SK-MEL-5 (cell line): ENCODE measurements at regions not wholly inside any gene's neighbourhood (a gene's known extent, or its start where the extent isn't known, plus 50 kb on each side); places are given as distances from the start of the nearest gene placed in this dataset.

ENCODE experiments used
- DNase-seq: peaks from one replicate; pipeline ENCODE4 v3.0.0-alpha.2; 2016; ENCODE audit warnings: low read depth, low spot score
- in situ Hi-C: cut with HindIII; loops from 2 replicates; pipeline ENCODE4 v1.10.0; 2016; ENCODE audit warnings: low sequenced_read_pairs, high pct_unique_total_duplicates, low pct_unique_long_range_greater_than_20kb

DNA sequence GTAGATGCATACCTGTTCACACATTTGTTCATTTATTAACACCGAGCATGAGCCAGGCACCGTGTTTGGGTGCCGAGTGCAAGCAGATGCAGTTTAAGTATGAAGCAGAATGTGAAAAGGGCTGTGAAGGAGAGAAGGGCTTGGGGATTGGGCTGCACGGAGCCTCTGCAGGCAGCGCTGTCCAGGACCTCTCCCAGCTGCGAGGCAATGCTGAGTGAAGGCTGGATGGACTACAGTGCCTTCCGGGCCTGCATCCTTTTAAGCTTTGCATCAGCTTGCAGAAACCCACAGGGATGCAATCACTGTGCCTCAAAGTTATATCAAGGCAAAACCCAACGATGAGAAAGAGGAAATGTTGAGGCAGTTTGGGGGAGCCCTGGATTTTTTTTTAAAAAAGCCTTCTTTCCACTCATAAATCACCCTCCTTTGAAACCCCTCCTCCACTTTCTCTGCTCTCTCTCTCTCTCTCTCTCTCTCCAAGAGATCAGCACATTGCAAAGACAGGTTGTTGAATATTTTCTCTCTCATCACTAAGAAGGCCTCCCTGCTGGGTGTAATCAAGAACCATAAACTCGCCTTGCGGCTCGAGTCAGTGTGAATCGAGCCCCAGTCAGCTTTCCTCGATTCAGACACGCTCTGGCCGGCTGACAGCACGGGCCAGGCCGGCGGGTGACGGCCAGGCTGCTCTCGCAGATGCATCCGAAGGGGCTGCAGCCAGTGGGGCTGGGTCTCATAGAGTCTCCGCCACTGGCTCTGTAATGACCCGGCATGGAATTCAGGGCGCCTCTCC, 89.2 kb upstream of the POU3F1 start:
- in situ Hi-C loops = no loop called here
- DNase-seq = no peak

DNA sequence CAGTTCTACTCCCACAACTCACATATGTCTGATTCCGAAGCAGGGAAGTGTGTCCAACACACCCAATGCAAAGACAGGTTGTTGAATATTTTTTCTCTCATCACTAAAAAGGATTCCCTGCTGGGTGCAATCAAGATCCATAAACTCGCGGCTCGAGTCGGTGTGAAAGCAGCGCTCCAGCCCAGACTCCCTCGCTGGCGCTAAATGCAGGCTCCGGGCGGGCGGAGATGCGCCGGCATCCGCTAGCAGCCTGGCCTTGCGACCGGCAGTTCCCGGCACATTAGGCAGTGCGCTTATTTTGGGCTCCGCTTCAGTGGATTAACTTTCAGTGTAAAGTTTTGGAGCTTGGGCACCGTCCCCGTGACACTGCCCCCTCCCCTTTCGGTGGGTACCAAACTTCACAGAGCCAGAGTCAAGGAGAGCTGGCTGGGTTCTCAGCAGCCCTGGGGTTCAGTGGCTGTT, 87.7 kb upstream of the POU3F1 start:
- no peak for DNase-seq
- in situ Hi-C loops = no loop called here

DNA sequence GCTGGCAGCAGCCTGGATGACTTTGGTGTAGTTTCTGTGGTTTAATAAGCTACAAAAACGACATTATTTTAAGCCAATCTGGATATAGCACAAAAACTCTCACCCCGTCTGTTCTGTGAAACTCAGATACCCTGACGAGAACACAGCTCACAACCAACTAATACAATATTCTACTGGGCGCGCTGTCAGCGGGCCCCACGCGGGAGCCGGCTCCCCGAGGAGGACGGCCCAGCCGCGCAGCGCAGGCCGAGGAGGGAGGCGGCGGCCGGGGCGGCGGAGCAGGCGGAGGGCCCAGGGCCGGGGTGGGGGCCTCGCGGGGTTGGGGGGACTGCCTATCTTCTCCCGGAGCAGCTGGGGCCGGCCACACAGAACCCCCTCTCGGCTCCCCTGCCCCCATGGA, 87.2 kb upstream of the POU3F1 start:
- in situ Hi-C loops = no loop called here

DNA sequence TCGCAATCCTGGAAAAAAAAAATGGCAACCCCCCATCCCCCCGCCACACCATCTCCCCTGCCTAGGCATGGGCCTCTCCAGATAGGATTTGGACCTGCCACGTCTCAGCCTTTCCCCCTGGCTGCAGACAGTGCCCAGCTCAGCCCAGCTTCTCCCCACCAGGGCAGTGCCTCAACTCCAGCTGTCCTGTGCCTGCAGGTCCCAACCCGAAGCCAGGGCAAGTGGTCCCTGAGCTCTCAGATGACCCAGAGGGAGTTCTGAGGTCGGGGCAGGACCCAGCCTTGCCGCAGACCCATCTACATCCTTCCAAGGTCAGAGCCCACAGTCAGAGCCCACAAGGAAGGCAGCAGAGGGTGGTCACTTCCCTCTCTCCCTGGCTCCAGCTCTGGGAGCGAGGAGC, 86.7 kb upstream of the POU3F1 start:
- no peak for DNase-seq
- in situ Hi-C loops = no loop called here

More for the DNA sequence above, 87.2 kb upstream of the POU3F1 start:
- no peak for DNase-seq

DNA sequence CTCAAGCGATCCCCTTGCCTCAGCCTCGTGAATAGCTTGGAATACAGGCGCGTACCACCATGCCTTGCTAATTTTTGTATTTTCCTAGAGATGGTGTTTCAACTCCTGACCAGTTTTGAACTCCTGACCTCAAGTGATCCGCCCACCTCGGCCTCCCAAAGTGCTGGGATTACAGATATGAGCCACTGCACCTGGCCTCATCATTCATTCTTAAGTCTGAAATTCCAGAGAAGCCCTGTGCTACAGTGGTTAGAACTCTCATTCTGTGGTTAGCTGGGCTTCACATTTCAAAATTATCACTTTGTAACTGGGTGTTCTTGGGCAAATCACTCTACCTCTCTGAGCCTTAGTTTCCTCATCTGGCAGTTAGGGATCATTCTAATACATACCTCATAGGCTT, 86.1 kb upstream of the POU3F1 start:
- in situ Hi-C loops = no loop called here
- DNase-seq = no peak

DNA sequence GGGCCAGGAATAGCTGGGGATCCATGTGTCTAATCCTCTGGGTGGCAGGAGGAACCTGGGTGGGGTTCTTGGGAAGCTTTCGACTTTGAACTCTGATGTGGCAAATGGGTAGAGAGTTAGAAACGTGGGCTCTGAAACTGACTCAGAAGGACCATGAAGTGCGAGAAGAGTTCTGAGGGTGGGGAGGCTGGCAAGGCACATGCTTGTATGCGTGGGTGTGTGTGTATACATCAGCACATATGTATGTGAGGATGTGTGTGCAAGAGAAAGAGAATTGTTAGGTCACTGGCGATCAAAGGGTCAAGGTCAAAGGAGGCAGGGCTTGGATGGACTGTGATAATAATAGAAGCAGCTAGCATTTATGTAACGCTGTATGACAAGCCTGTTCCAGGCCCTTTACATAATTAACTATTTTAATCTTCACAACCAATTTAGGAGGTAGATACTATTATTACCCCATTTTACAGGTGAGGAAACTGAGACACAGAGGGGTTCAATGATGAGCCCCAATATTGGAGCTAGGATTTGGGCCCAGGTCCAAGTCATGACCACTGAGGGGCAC, 84.5 kb upstream of the POU3F1 start:
- DNase-seq = no peak
- in situ Hi-C loops = no loop called here

DNA sequence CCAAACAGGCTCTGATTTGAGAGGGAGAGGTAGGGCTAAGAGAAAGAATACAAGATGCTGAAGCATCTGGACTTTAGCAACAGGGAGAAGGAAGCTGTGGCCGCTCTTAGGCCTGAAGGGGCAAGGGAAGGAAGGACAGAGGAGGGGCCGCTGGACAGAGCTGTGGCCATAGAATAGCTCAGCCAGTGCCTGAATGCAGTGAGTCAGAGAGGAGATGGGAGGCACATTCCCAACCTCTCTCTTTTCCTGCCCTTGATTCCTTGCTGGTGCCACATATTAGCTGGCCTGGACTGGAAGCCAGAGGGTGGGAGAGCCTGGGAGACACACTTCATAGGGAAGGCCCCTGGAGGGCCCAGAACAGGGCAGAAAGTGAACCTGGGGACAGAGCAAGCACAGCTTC, 83.4 kb upstream of the POU3F1 start:
- DNase-seq = no peak
- in situ Hi-C loops = no loop called here

DNA sequence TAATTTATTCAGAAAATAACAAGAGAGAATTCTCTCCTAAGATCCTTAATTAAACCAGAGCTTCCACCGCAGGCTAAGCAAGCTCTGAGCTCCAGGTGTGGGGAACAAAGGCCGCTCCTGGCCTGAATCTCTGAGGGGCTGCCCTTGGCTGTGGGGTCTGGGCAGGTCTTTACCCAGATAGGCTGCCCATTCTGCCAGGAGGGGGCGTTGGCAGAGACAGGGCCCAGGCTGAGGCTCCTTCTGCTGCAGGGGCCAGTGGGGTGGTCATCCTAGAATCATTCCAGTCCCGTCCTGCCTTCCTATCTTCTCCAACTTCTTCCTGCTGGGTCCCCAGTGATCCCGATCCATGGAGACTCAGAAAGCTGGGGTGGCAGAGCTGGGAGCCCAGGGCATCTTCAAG, 82.9 kb upstream of the POU3F1 start:
- in situ Hi-C loops = no loop called here
- DNase-seq = peak; percentile 15

DNA sequence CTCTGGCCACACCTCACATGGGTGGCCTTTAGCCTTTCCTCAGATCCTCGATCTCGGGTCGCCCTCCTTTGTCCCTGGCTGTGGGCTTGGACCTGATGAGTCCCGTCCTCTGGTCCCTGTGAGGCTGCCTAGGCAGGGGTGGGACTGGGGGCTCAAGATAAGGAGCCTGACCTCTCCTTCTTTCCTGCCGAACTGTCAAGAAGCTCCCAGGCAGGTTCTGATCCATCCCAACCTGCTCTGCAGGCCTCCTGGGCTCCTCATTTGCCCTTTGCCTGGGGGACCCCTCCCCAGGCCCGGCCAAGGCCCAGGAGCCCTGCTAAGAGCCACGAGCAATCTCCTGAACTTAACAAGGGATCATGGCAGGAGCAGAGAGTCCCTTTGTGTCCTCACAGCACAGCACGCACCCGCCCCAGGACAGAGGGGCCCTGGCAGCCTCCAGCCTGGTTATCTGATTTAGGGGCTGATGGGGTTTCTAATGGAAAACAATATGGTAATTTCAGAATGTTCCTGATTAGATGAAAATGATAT, 82.4 kb upstream of the POU3F1 start:
- DNase-seq = no peak
- in situ Hi-C loops = no loop called here

DNA sequence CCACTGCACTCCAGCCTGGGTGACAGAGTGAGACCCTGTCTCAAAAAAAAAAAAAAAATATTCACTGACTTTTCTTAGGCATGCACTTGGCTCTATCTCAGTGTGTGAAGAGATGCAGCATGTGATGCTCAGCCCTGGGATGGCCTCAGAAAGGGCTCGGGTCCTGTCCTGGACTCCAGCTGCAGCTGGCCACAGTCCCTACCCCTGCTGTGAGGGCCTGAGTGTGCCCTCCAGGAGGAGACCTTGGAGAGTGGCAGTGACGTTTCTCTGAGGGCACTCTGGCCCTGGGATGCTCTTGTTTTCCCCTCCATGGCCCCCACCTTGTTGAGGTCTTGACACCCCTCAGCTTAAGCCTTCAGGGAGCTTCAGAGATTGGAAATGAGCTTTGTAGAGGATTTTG, 81.9 kb upstream of the POU3F1 start:
- in situ Hi-C loops = no loop called here
- DNase-seq = no peak

DNA sequence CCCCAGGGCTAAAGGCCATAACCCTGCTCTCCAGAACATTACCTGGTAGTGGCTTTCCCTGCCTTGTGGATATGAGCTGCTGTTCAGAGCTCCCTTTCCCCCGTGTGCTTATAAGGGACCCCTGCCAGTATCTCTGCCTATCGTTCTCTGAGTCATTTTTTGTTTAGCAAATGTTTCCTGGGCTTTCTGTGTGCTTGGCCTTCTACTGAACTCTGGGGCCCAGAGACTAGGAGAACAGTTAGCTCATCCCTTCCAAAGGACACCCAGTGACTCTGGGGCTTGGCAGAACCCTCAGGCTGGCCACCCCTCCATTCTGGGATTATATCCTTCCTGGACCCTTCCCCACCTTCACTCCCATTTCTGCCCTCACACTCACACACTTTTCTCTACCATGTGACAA, 80.8 kb upstream of the POU3F1 start:
- DNase-seq = no peak
- in situ Hi-C loops = no loop called here

DNA sequence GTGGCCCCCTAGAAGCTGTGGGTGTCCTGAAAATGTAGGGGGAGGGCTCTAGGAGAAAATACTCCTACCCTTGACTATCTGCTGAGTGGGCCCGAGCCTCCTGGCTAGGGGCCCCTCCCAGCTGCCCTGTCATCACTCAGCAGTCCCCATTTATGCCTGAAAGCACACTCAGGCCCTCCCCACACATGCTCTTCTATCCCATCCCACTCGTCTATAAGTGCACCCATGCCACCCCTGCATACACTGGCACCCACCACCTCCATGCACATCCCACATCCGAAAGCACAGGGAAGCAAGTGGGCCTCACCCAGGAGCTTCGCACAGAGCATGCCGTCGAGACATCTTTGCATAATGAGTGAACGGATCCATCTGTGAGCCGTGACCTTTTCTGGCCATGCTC, 80.4 kb upstream of the POU3F1 start:
- in situ Hi-C loops = no loop called here
- DNase-seq = no peak

DNA sequence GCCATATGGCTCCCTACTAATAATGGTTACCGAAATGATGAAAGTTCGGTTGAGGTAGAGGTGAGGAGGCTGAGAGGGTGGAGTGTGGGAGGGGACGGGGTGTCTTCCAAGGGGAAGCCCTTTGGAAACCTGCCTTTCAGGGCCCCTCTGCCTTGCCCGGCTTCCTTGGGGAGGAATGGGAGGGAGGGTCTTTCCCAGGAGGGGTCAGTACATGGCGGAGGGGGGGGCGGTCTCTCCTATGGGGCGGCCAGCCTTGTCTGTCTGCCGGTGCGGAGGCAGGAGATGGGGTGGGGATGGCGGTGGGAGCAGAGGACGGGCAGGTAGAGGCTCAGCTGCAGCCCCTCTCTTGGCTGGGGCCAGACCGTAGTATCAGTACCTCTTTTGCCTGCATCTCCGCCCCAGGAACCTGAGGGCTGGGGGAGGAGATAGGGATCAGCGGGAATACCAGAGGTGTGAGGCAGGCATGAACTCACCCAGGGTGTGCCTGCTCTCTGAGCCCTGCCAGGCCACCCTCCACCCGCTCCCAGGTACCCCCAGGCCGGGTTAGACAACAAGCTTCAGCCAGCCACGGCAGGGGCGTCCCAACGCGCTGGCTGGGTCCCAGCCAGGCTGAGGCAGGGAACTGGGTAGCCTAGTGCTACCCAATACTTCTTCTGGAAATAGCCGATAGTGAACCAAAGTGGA, 79.4 kb upstream of the POU3F1 start:
- in situ Hi-C loops = no loop called here
- DNase-seq = no peak

DNA sequence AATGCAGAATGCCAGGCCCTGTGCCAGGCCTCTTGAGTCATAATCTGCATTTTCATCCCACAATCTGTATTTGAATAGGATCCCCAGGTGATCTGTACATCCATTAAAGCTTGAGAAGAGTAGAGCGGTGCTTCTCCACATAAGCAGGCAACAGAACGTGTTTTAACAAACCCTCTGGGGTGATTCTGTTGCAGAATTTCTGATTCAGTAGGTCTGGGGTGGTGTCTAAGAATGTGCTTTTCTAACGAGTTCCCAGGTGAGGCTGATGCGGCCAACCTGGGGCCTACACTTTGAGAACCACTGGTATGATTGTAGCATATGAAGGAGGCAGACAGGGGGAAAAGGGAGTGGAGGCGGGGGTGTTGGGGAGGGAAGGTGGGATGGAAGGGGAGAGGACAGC, 78.4 kb upstream of the POU3F1 start:
- in situ Hi-C loops = no loop called here
- no peak for DNase-seq

DNA sequence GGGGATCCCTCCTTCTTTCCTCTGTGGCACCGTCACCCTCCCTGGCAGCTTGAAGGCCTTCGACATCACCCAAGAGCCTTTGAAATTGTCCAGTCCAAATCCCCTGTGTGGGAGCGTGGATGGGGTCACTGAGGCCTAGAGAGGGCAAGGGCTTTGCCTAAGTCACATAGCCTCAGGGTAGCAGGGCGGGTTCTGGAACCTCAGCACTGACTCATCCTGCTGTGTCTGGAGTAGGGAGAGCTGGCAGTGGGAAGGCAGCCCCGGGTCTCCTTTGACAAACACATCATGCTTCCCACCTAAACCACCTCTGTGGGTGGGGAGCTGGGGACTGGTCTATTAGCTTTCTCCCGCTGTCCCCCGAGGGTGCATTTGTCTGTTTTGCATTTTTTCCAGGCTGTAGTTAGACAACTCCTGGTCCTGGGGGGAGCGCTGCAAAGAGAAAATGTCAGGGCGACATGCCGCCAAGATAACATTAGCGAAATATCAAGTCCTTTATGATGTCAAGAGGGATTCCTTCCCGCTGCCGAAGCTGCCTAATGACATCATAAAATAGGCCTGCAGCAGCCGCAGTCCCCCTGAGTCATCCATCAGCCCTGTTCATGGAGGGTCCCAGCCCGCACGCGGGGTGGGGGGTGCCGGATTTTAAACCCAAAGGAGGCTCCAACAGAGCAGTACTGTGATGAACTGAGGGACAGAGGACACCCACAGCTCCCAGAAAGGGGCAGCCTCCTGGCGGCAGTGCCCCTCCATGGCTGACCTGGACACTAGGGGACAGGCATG, 77.0 kb upstream of the POU3F1 start:
- no peak for DNase-seq
- in situ Hi-C loops = no loop called here

DNA sequence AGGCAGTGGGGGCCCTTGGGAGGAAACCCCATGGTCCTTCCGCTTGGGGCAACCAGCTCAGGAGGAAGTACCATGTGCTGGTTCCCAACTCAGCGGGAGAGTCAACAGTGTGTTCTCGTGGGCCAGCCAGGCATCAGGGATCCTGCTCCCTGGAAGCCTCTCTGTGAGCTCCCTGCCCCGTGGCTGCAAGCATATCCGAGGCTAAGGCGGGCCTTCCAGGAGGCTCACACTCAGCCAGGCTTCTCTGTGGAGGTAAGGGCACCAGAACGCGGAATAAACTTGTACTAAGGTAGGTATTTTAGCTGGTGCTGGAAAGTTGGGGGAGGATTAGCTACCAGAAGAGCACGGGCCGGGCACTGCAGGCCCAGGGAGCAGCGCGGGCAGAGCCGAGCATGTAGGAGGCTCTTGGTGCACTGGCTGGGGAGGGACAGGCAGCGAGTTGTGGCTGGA, 74.7 kb upstream of the POU3F1 start:
- in situ Hi-C loops = no loop called here
- no peak for DNase-seq

DNA sequence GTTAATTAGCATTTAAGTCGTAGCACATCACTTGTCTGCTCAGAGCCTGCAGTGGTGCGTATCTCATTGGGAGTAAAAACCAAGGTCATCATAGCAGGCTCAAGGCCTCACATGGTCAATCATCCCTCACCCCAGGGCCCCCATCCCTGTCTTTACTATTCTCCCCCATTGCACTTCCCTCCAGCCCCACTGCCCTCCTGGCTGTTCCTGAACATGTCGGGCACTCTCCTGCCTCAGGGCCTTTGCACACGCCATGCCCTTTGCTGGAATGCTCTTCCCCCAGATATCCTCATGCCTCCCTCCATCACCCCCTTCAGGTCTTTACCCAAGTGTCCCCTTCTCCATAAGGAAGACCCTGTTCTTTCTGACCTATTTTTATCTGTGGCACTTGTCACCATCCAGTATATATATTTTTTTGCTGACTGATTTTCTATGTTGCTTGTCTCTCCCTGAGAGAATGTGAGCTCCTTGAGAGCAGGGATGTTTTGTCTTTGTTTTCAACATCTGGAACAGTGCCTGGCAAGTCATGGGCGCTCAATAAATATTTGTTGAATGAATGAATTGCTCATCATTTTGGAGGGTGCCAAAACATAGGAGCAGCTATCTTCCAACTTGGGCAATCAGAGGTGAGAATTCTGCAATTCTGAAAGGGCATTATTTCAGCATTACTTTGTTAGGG, 74.1 kb upstream of the POU3F1 start:
- in situ Hi-C loops = no loop called here
- no peak for DNase-seq
